HG03460 (cell line): ENCODE measurements at regions not wholly inside any gene's neighbourhood (a gene's known extent, or its start where the extent isn't known, plus 50 kb on each side); places are given as distances from the start of the nearest gene placed in this dataset.
A peak's percentile ranks its signal among the peaks of the same experiment; 100 is the strongest.

ENCODE experiments used
- ATAC-seq: cut with Tn5 transposase; IDR thresholded peaks from one replicate; pipeline ENCODE4 v1.9.1; 2021; ENCODE audit not compliant: unreplicated experiment

- ATAC-seq = no peak
Measured at GRCh38 chr2:54360055-54360792, 95.9 kb upstream of the SPTBN1 start.

DNA sequence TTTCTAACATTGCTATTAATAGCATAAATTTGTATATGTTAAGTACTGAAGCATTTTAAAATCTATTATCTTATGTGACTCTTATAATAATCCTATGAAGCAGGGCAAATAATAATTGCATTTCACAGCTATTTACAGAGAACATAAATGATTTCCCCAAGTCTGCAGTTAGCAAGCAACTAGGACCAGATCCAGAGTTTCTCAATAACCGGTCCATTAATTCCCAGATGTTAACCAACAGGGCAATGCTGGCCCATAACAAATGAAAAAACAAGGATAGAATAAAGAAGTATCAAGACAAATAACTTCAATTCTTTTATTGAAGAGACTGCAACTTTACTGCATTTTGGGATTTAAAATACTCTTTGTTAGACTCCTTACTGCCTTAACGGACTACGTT, 91.7 kb upstream of the SPTBN1 start:
- no peak for ATAC-seq

GRCh38 chr2:54365661-54366060, 90.5 kb upstream of the SPTBN1 start:
- ATAC-seq = no peak

DNA sequence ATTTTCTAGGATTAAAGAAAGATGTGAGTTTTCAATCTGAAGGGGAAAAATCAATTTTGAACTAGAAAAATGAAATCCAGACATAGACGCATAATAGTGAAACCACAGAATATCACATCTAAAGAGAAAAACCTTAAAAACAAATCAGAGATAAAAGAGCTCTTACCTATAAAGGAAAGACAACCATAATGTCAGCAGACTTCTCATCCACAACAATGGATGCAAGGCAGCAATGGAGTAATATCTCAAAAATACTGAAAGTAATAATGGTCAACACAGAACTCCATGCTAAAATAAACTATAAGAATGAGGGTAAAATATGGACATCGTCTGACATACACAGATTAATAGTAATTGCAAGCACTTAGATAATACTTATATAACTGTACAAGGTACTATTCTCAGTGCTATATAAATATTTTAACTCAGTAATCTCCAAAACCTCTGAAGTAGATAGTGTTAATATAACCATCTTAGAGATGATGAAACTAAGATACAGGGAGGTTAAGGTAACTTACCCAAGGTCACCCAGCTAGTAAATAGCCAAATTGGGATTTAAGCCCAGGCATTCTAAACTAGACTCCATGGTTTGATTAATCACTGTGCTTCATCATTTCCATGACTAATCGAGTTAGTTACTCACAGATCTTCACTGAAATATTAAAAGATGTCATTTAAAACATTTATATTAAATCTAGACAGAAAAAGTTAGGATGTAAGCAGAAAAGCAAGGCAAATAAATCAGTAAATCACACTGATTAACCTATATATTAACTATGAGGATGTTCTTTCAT, 89.4 kb upstream of the SPTBN1 start:
- no peak for ATAC-seq

DNA sequence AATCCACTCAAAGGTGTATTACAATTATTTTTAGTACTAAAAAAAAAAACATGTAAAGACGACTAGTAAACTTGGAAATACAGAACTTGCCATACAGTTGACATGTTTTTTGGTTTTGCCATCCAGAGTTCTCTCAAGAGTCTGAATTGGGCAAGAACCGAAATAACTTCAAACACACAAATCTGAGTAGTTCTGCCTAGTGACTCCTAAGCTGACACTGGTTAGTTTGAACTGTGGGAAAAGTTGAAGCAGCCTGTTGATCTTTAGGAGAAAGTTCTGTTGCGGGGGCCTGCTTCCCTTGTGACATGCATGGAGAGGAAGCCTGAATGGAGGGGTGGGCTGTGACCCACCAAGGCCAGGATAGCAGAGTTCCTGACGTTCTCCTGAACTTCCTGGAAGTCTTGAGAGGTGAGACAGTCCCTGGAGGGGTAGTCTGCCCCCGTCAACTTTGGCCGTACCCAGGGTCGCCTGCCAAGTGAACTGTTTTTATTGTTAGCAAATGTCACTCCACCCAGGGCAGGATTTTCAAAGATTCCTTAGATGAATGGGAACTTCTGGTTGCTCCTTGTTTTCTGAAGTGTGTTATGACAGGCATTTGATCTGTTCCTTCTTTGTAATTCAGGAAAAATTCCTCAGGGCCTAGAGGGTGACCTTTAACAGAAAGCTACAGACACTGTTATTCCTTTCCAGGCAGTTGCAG, 85.6 kb upstream of the SPTBN1 start:
- no peak for ATAC-seq

GRCh38 chr2:54371460-54372065, 84.6 kb upstream of the SPTBN1 start:
- no peak for ATAC-seq

- ATAC-seq = no peak
Measured at GRCh38 chr2:54372361-54372760, 83.8 kb upstream of the SPTBN1 start.

DNA sequence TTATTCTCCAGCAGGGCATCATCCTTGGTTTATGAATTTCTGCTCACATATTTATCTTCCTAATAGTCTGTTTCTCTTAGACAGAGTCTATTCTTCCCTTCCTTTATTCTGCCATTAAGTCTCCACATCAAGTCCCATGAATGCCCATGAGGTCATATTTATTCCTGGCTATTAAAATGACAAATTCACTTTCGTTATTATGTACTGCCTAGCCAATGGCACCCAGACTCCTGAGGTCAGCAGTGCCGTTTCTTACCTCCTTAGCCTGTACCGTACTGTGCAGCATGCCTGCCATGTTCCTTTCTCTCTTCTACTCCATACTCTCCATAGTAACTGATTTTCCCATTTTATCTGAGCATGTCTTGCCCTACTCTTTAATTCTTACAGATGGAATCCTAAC, 82.3 kb upstream of the SPTBN1 start:
- no peak for ATAC-seq

DNA sequence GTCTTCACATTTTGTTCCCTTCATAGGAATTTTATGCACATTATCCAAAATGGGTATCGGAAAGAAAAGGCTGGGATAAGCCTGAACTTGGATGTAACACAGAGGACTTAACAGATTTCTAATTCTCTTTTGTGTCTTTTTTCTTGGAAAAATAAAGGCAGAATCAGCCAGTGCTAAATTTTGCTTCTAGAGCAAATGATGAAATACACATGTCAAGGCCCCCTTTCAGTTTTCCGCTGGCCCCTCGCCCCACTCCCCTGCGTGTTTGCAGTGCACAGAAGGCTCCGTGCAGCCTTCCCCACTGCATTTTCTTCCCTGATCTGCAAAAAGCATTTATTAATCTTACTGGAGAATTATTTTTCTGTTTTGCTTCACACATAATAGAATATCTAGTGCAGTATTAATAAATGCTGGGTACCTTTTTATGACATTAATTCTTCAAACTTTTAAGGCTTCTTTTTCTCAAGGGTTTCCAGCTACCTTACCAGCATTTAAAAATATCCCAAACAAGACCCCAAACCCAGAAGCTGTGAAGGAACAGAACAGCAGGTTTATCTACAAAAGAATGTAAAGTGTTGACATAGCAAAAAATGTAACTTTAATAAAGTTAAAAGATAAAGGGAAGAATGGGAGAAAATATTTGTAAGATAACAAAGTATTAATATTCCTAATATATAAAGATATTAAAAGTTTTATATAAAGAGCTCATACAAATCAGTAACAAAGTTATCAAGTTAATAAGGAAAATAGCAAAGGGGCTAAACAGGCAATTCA, 81.3 kb upstream of the SPTBN1 start:
- ATAC-seq = no peak

GRCh38 chr2:54377451-54377850, 78.7 kb upstream of the SPTBN1 start:
- no peak for ATAC-seq

GRCh38 chr2:54377901-54378493, 78.1 kb upstream of the SPTBN1 start:
- ATAC-seq = no peak

GRCh38 chr2:54380670-54381069, 75.5 kb upstream of the SPTBN1 start:
- no peak for ATAC-seq

DNA sequence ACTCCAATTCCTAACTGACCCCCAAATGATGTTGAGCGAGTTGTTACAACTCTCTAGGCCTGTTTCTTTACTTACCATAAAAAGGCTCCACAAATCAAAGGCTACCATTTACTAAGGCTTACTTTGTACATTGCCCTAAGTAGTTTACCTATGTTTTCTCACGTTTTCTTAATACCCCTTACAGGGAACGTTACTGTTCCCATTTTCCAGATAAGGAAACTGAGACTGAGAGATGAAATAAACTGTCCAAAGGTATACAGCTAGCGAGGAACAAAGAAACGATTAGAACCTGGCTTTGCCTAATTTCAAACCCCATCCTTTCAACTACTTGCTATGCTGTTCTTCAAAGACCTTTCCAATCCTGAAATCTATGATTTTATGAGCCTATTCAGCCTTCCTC, 74.8 kb upstream of the SPTBN1 start:
- no peak for ATAC-seq

GRCh38 chr2:54382601-54383000, 73.5 kb upstream of the SPTBN1 start:
- ATAC-seq = no peak

DNA sequence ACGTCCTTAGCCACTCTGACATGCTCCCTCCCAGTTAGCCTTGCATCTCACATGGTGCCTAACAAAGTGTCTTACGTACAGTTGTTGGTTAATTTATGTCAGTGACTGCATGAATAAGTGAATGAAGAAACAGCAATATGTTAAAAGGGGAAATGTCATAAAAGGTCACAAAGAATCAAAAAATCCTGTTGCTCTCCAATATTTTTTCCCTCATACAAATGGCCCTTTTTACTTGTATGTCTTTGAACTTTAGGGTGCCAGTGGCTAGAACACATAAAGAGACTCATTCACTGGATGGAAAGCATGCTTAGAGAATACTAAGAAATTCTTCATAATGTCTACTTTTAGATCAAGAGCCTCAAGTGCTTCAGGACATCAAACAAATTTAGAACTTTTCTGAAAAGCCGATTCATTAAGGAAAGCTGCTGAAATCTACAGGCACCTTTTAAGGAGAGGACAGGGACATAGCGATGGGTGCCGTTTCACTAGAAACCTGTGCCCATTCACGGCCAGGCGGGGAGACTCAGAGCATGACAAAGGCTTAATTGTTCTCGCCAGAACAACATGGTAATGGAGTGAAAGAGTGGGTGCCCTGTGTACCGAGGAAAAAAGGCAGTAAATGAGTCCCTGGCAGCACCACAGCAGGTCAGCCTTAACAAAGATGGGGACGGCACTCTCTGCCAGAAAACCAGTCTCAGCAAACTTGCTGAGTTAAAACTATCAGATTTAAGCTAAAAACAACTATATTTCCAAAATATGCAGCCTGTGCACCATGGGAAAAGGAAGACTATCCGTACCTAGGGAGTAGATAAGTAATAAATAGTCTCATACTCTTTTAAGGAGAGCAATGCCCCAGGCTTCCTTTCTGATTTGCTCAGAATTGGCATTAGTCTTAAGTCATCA, 71.6 kb upstream of the SPTBN1 start:
- no peak for ATAC-seq

DNA sequence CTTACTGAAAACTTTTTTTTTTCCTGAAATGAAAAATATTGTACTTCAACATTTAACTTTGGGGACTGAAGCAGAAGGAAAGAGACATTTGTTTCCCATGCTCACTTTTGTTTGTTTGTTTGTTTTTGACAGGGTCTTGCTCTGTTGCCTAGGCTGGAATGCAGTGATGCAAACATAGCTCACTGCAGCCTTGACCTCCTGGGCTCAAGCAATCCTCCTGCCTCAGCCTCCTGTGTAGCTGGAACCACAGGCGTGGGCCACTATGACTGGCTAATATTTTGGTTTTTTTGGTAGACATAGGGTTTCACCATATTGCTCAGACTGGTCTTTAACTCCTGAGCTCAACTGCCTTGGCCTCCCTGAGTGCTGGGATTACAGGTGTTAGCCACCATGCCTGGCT, 70.9 kb upstream of the SPTBN1 start:
- ATAC-seq = no peak

DNA sequence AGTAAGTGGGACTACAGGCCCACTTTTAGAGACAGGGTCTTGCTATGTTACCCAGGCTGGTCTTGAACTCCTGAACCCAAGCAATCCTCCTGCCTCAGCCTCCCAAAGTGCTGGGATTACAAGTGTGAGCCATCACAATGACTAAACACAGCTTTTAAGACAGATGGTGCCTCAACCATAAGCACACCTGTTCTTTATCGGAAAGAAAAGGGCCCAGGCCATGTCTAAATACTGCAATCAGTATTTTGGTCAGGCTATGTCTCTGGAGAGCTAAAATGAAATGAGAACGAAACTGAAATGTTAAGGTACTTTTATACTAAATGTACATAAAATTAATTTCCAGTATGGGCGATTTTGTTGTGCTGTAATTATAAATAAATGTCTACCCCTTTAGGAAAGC, 69.5 kb upstream of the SPTBN1 start:
- ATAC-seq = no peak

GRCh38 chr2:54387059-54387991, 68.8 kb upstream of the SPTBN1 start:
- ATAC-seq = peak; percentile 66
